HG03196 (cell line): ENCODE measurements at regions not wholly inside any gene's neighbourhood (a gene's known extent, or its start where the extent isn't known, plus 50 kb on each side); places are given as distances from the start of the nearest gene placed in this dataset.

Experiments used
- ATAC-seq: cut with Tn5 transposase; IDR thresholded peaks from one replicate; pipeline ENCODE4 v1.9.1; 2021; ENCODE audit not compliant: unreplicated experiment

DNA sequence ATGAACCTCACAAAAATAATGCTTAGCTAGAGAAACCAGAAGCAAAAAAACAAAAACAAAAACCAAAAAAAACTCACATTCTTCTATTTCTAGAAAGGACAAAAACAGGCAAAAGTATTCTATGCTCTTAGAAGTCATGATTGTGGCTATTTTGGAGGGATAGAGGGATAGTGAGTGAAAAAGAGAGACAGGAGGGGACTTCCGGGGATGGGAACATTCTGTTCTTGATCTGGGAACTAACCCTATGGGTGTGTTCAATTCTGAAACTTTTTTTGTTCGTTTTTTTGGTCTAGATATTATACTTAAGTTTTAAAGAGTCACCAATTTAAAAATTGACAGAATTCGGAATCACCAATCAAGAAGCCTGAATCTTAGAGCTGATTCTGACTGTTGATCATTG lies 120.0 kb upstream of the TPM1 start:
- no peak for ATAC-seq

DNA sequence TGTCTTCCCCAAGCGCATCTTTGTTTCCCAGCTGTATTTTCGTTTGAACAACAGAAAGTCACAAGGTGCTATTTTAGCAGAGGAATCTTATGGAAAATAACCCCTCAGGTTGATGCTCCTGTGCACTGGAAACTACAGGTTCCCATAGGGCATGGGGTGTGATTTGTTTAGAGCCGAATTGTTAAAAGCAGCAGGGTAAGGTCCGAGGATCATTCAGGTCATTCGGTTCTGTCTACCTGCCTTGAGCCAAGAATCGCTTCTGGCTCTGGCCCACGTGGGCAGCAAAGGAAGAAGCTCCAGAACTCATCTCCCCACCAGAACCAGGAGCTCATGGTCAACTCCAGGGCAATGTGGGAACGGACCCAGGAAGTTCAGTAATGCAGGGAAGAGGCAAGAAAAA lies 116.7 kb upstream of the TPM1 start:
- ATAC-seq, result no peak

DNA sequence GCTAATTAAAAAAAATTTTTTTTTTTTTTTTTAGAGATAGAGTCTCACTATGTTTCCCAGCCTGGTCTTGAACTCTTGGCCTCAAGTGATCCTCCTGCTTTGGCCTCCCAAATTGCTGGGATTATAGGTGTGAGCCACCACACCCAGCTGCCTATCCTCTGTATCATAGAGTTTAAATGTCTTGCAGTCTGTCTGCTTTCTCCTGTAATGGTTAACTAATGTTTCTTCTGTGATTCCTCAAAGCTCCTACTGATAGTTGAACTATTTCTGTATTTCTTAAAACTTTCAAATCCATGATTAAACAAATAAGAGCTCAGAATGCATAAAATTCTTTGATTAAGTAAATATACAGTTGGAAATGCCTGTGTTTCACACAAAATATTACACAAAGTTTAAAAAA lies 115.4 kb upstream of the TPM1 start:
- ATAC-seq, result no peak

DNA sequence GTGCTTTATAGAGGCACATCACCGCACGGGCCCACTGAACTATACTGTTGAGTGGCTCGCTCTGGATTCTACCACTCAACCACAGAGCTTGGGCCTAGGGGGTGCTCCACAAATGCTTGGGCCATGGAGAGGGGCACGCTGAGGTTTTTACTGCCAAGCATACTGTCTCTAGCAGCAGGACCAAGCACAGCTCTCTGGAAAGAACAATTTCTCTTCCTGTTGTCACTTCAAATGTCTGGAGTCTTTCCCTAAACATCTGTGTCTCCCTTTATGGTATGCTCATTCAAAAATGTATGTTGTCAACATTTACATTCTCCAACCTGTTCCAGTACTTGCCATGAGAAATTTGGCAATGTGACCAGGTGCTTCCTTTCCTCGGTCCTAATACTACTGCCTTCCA lies 114.7 kb upstream of the TPM1 start:
- no peak for ATAC-seq

DNA sequence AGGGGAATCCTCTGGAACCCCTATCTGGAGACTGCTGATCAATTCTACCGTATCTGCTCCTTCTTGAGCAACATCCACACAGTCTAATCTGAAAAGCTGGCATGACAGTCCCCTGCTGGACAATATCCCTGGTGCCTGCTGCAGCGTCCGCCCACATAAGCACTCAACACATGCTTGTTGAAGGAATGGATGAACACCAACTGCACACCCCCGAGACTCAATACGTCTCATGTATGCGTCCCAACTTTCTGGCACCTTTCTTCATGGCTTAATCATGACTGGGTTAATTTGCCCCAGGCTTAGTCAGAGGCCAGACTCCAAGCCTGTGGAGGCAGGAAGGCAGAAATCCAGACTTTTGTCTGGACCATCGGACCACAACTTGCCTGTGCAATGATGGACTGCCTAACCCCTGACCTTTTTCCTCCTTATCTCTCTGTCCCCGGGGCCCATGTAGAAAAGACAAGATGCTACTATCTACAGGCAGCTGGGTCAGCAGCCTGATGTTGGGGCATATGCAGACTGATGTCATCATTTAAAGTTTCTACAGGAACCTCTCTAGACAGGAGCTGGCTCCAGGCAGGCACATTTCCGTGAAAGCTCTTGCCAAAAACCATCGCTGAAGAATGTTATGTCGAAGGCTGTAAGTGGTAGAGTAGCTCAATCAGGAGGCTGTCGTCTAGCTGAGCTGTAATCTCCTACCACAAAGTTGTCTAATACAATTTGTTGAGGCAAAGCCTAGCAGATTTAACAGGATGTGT lies 114.1 kb upstream of the TPM1 start:
- no peak for ATAC-seq

DNA sequence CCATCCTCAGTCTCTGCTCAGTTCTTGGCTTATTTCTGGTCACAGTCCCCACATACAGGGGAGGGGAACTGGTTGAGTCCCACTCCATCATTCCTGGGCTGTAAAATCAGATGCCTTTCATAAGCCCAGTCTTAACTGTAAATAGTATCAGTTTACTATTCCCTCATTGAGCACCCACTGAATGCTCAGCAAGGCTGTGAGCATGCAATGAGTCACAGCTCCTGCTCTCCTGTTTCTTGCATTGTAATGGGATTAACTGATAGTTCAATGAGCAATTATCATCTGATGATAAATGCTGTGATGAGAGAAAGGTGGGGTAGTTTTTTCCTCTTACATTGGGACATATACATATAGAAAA lies 113.6 kb upstream of the TPM1 start:
- ATAC-seq, result no peak

DNA sequence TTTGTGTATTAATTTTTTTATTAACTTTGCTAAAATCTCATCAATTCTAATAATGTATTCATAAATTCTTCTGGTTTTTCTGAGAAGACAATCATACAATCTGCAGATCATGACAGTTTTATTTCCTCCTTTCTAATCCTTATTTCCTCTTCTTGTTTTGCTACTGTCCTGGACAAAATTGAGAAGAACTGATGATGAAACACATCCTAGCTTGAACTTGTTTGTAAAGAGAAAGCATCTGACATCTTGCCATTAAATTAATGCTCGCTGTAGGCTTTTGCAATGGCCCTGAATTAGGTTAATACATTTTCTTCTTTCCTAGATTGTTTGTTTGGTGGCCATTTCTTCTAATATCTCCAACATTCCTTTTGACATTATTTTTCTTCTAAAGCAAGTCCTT lies 110.9 kb upstream of the TPM1 start:
- ATAC-seq, result no peak

DNA sequence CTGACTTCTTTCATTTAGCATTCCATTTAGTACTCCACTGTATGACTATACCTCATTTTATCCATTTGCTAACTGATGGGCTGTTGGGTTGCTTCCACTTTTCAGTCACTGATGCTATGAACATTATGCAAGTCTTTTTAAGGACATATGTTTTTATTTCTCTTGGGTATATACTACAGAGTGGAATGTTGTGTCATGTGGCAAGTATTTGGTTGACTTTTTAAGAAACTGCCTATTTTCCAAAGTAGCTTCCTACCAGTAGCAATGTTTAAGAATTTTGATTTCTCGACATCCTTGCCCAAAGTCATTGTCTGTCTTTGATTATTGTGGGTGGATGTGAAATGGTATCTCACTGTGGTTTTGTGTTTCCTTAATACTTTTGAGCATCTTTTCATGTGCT lies 110.1 kb upstream of the TPM1 start:
- no peak for ATAC-seq

DNA sequence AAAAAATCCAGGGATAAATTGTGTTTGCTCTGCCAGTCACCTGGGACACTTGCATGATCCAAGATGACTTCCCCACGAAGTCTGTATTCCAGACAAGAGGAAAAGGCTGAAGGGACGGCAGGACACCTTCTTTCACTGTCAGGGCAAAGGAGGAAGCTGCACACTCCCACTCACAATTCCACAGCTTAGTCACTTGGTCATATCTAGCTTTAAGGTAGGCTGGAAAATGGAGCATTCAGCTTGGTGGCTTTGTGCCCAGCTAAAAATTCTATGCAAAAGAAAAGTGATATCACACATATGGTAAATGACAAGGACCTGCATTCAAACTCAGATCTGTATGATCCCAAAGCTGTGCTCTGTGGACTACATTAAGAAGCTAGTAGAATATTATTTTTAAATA lies 109.2 kb upstream of the TPM1 start:
- ATAC-seq, result no peak

DNA sequence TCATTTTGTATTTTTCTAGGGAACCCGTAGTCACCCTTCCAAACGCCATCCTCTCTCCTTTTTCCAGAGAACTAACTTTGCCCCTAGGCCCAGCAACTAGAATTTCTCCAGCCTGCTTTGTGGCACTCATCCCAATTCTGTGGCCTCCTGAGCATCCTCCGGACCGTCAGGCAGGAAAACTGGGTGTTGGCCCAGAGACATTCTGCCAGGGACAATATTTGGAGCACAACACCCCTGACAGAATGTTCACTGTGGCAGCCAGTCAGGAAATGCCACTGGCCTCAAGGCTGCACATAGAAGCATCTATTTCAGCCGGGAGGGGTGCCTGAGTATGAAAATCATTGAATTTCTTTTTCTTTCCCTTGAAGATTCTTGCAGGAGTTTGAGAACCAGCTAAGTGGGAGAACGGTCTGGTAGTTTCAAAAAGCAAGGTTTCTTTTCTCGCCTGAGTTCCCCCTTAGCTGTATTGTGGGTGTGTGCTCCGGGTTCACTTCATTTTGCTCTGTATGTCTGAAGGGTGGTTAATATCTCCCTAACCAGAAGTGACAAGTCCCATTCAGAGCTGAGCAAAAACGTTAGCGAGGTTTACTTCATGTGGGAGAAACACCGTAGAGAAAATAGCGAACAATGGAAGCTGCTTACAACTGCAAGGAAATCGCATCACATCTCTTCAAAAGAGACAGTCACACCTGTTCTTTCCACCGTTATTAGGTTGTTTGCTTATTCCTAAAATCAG lies 108.1 kb upstream of the TPM1 start:
- ATAC-seq, result no peak

DNA sequence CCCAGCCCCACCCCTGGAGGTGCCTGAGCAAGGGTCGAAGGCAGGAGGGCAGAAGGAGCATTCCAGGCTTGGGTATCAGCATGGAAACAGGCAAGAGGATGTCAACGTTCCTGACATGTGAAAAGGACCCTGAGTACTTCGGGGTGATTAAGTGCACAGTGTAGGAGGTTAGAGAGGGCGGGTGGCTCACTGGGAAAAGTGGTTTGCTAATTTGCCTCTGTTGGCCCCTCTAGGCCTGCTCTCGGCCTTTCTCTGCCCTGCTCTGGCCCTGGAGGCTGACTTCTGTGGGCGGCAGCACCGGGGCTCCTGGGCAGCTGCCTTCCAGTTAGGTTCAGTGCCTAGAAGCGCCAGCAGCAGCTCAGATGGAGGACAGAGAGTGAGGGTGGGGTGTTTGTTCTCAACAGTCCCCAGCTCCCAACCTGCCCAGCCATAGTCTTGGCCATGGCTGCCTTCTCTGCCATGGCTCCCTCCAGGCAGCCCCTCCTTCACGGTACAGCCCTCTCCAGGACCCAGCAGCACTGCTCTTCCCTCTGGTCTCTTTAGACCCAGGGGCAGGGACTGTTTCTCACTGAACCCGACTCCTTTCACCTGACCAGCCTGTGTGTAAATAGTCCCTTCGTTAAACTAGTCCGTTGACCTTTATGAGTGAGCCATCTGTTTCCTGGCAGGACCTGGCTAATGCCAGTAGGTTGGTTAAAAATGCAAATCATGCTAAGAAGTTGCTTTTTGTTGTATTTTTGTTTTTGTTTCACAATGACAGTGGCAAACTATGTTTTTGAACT lies 107.1 kb upstream of the TPM1 start:
- ATAC-seq, result no peak

DNA sequence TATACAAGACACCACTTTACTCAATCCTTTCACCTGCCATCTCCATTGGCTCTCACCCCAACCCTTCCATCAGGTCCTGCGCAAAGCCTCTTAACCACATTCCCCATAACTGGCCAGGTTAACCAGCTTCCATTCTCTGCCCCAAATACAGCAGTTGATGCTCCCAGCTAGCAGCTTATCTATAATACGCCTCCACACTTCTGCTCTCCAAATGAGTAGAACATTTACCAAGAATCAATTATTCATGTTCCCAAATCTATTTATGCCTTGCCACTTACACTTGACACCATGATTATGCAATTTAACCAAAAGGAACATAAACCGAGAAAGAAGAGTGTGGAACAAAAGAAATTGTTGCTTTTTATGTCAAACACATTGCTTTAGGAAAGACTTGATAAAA lies 103.7 kb upstream of the TPM1 start:
- ATAC-seq, result no peak

DNA sequence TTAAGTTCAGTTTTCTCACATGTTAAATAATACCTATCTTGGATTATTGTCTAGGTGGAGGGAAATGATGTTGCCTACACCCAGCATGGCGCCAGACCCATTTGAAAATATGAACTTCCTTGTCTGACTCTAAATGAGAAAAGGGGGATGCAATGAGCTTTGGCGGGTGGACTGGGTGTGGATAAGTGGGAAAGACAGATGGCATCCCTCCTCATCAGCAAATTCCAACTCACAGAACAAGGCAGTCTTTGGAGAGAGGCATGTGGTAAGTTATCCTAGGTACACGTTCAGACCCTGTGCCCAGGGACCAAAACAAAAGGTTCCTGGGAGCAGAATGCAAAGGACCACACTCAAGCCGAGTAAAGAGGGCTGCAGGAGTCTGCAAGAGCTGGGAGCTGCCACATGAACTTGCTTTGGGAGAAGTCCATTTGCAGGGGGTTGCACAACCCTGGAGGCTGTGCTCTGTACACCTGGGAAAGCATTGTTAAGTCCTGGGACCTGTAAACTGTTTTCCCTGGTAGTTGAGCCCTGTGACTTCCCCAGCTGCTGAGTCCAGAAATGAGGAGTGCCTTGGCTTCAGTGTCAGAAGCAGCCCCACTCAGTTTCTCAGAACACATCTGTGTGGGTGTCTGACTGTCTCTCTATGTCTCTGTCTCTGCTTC lies 102.3 kb upstream of the TPM1 start:
- ATAC-seq, result no peak

DNA sequence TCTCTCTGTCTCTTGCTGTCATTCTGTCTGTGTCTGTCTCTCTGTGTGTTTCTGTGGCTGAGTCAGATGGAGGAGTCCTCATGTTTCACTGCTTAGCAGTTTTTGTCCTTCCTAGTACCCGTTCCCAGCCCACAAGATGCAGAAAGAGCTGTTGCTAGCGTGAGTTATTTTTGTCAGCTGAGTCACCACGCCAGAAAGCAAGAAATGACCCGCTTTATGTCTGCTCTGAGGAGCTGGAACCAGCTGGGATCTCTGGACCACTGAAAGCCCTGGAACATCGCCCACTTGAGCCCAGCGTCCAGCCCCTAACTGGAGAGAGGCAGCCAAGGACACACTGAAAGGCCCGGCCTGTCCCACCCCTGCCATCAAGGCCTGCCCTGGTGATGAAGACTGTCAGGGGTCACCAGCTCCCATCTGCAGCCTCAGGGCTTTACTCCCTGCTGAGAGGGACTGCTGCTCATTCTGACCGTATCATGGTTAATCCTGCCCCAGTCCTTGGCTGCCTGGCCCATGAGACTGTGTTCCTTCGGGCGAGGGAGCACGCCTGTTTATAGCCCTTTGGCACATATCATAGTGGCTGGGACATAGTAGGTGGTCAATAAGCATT lies 101.7 kb upstream of the TPM1 start:
- ATAC-seq, result no peak

DNA sequence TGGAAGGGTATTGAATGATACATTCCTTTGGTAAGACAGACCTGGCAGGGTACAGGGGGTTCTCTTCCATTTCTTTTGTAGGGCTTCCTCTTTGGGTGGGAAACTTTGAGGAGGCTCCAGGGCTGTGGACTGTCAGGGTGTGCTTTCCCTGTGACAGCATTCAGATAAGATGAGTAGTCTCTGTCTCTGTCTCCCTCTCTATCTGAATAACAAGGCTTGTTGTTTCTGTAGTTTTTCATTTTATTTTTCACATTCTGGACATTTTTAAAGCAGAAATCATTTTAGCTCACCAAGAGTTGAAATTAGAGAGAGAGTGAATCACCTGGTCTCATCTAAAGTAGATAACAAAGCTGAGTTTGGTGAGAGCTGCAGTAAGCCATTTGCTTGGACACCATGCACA lies 100.8 kb upstream of the TPM1 start:
- ATAC-seq, result no peak

DNA sequence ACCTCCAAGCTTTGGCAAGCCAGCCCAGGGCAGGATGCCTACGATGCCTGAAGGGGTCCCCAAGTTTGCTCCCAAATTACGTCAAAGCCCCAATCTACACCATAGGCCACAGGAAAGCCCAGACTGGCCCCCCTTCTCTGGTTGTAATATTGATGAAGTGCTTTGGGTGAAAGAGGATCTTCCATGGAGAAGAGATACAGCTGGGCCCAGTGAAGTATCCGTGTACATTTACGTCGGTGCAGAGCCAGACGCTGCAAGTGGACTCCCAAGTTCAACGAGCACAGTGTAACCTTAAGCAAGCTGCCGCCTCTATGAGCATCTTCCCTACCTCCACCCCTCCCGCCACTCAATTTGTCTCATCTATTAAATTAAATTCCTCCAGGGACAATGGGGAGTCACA lies 100.1 kb upstream of the TPM1 start:
- ATAC-seq, result no peak

DNA sequence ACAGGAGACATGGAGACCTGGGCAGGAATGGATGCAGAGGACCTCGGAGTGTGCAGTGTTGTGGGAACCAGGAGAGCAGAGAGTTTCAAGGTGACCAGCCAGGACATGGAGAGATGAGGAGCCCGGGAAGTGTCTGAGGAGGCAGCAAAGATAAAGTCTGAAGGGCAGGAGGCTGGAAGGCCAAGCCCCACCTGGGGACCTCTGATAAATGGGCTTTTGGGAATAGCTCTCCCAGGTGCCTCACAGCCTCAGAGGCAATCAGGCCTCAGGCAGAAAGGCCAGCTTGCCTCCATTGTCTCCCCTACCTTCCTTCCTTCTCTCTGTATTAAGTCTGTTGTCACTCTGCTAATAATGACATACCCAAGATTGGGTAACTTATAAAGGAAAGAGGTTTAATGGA lies 97.5 kb upstream of the TPM1 start:
- no peak for ATAC-seq

DNA sequence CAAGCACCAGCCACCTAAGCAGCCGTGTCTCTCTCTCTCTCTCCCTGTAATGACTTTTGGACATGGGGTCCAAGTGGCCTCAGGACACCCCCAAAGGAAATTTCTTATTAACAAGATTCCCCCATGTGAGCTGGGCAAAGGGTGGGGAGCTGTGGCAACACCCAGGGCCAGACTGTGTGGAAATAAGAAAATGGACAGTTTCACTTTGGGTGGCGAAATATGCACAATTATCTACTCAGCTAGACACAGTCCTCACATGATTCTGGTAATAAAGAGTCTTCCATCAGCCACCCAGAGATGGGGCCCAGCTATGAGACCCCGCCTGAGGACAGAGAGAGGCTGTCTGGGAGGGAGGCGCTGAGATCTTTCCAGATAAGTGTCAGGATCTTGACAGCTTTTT lies 96.8 kb upstream of the TPM1 start:
- ATAC-seq, result no peak

DNA sequence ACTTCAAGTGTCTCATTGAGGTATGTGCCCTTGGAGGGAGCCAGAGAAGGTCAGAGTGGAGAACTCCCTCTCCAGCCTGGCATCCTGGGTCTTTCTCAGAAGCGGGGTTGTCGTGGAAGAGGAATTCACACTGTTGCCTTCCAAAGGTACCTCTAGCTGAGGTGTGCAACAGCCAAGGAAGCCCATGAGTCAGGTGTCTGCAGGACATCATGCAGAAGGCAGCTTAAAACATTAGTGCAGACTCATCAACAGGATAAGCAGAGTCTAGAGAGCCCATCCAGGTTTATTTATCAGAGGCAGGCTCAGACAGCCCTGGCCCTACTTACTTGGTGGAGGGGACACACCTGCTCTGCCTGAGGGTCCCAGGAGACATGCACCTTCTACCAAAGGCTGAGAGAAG lies 95.6 kb upstream of the TPM1 start:
- ATAC-seq, result no peak

DNA sequence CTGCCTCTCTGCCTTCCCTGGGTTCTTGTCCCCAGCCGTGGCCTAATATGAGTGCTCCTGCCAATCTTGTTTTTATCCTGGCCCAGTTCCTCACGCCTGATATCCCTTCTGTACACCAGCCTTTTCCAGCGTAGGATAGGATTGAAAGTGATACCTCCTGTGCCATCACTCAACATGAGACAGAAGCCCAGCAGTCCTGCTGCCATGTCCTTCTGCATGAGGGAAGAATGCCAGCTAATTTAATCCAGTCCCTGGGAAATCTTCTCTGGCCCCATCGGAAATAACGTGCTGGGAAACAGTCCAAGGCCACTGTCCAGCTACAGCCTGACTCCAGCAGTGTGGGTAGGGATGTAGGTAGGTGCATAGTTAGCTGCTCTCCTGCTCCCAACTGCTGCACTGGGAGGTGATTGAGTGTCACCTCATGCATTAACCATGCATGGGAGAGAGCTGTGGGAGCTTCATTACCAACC lies 92.0 kb upstream of the TPM1 start:
- no peak for ATAC-seq

DNA sequence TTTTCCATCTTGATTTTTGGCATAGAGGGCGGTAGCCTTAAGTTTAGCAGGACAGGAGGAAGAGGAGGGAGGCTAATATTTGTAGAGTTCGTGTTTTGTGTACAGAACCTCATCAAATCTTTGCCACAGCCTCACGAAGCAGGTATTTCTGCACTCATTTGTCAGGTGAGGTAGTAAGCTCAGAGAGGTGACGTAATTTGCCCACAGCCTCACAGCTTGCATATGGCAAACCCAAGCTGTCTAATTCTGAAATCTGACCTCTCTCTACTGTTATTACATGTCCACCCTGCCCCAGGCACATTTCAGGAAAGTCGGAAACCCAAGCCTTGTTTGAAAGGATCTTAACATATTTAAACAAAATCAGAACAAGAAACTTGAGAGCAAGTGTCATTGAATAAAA lies 91.1 kb upstream of the TPM1 start:
- ATAC-seq, result no peak
